Jurkat, Clone E6-1 (cell line): ENCODE measurements at regions not wholly inside any gene's neighbourhood (a gene's known extent, or its start where the extent isn't known, plus 50 kb on each side); places are given as distances from the start of the nearest gene placed in this dataset.
"Not testable (repeated sequence)": the region's sequence is repeated elsewhere in the genome, so short reads cannot be mapped to it uniquely, and the experiment has no call there.

ENCODE experiments used
- DNase-seq: peaks from one replicate; pipeline ENCODE4 v3.0.0-alpha.2; 2011; ENCODE audit warnings: low read depth, low spot score
- H3K4me3 ChIP-seq: 2 replicates; pipeline ENCODE4 v1.5.1; 2011; ENCODE audit warnings: mild to moderate bottlenecking, low read length, control low read depth, moderate library complexity

- H3K4me3 ChIP-seq, result no peak overlapping the region
- no peak for DNase-seq
These were observed 197.4 kb downstream of the JCAD start for GRCh38 chr10:29861811-29862505.

GRCh38 chr10:29861231-29861630 is 198.2 kb downstream of the JCAD start:
- not testable (repeated sequence) for H3K4me3 ChIP-seq, DNase-seq

GRCh38 chr10:29860166-29860565 is 199.2 kb downstream of the JCAD start:
- H3K4me3 ChIP-seq, result no peak overlapping the region; the same call in 1 of the 2 replicates
- peak; percentile 86 for DNase-seq

GRCh38 chr10:29859521-29860130 is 199.8 kb downstream of the JCAD start:
- H3K4me3 ChIP-seq, result no peak overlapping the region
- no peak for DNase-seq

- H3K4me3 ChIP-seq, result no peak overlapping the region
- DNase-seq, result no peak
These were observed 200.6 kb downstream of the JCAD start for GRCh38 chr10:29858702-29859267.

- no peak overlapping the region for H3K4me3 ChIP-seq
- no peak for DNase-seq
These were observed 201.3 kb downstream of the JCAD start for GRCh38 chr10:29857843-29858701.

GRCh38 chr10:29856295-29856694 is 203.1 kb downstream of the JCAD start:
- no peak overlapping the region for H3K4me3 ChIP-seq
- DNase-seq, result no peak

GRCh38 chr10:29853913-29854312 is 205.5 kb downstream of the JCAD start:
- H3K4me3 ChIP-seq, result no peak overlapping the region
- DNase-seq, result no peak

- no peak for DNase-seq
- H3K4me3 ChIP-seq, result no peak overlapping the region
These were observed 208.1 kb downstream of the JCAD start for GRCh38 chr10:29851241-29851640.

- DNase-seq, result peak; percentile 18
- H3K4me3 ChIP-seq, result no peak overlapping the region
These were observed 209.0 kb downstream of the JCAD start for GRCh38 chr10:29850371-29850770.

GRCh38 chr10:29849886-29850285 is 209.5 kb downstream of the JCAD start:
- no peak for DNase-seq
- H3K4me3 ChIP-seq, result no peak overlapping the region

GRCh38 chr10:29849126-29849833 is 210.1 kb downstream of the JCAD start:
- peak; percentile 77 for DNase-seq
- H3K4me3 ChIP-seq, result no peak overlapping the region

- no peak for DNase-seq
- H3K4me3 ChIP-seq, result no peak overlapping the region
These were observed 212.1 kb upstream of the SVIL start for GRCh38 chr10:29846881-29847280.

- no peak overlapping the region for H3K4me3 ChIP-seq
- DNase-seq, result no peak
These were observed 210.4 kb upstream of the SVIL start for GRCh38 chr10:29845166-29845565.

GRCh38 chr10:29843143-29843542 is 208.4 kb upstream of the SVIL start:
- no peak overlapping the region for H3K4me3 ChIP-seq
- no peak for DNase-seq

- no peak for DNase-seq
- no peak overlapping the region for H3K4me3 ChIP-seq
These were observed 207.2 kb upstream of the SVIL start for GRCh38 chr10:29841724-29842649.

- H3K4me3 ChIP-seq, result no peak overlapping the region
- DNase-seq, result no peak
These were observed 205.9 kb upstream of the SVIL start for GRCh38 chr10:29840516-29841276.
